GM12874 (cell line): ENCODE measurements at regions not wholly inside any gene's neighbourhood (a gene's known extent, or its start where the extent isn't known, plus 50 kb on each side); places are given as distances from the start of the nearest gene placed in this dataset.

Experiments
- TF ChIP-seq, protein P1 (sequence below): IDR thresholded peaks from 2 replicates; pipeline ENCODE4 v1.5.1; 2011; ENCODE audit warnings: low read depth, mild to moderate bottlenecking, control low read depth, low read length, moderate library complexity; ENCODE audit not compliant: insufficient read depth

- TF ChIP-seq, protein P1, sequence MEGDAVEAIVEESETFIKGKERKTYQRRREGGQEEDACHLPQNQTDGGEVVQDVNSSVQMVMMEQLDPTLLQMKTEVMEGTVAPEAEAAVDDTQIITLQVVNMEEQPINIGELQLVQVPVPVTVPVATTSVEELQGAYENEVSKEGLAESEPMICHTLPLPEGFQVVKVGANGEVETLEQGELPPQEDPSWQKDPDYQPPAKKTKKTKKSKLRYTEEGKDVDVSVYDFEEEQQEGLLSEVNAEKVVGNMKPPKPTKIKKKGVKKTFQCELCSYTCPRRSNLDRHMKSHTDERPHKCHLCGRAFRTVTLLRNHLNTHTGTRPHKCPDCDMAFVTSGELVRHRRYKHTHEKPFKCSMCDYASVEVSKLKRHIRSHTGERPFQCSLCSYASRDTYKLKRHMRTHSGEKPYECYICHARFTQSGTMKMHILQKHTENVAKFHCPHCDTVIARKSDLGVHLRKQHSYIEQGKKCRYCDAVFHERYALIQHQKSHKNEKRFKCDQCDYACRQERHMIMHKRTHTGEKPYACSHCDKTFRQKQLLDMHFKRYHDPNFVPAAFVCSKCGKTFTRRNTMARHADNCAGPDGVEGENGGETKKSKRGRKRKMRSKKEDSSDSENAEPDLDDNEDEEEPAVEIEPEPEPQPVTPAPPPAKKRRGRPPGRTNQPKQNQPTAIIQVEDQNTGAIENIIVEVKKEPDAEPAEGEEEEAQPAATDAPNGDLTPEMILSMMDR, result no peak
Observed at GRCh38 chr3:110027446-110028080, 690.2 kb upstream of the DPPA4 start.

DNA sequence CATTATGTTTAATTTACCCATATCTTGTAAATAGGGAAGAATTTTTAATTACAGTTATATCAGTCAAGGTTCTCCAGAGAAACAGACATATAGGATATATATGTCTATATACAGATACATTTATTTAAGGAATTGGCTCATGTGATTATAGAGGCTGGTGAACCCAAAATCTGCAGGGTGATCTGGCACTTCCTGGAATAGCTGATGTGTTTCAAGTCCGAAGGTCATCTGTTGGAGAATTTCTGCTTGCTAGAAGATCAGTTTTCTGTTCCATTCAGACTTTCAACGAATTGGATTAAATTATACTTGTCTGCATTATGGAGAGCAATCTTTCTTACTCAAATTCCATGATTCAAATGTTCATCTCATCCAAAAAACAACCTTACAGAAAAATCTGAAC, 694.6 kb upstream of the DPPA4 start:
- TF ChIP-seq, protein P1, result no peak

- TF ChIP-seq, protein P1, result no peak
Observed at GRCh38 chr3:110059431-110059830, 722.1 kb upstream of the DPPA4 start.

GRCh38 chr3:110062716-110063115, 725.4 kb upstream of the DPPA4 start:
- TF ChIP-seq, protein P1, result no peak

GRCh38 chr3:110063178-110063577, 725.8 kb upstream of the DPPA4 start:
- TF ChIP-seq, protein P1, result no peak

- TF ChIP-seq, protein P1, result no peak
Observed at GRCh38 chr3:110066206-110066605, 728.9 kb upstream of the DPPA4 start.

- TF ChIP-seq, protein P1, result no peak
Observed at GRCh38 chr3:110067527-110067926, 730.2 kb upstream of the DPPA4 start.
